HepG2 (cell line): ENCODE measurements at regions not wholly inside any gene's neighbourhood (a gene's known extent, or its start where the extent isn't known, plus 50 kb on each side); places are given as distances from the start of the nearest gene placed in this dataset.
"Not testable (repeated sequence)": the region's sequence is repeated elsewhere in the genome, so short reads cannot be mapped to it uniquely, and the experiment has no call there.

Experiments used
- ARNT ChIP-seq: fragments of 450-650 bp; IDR thresholded peaks from 2 replicates; pipeline ENCODE4 v1.6.1; 2017
- CBX5 ChIP-seq: sonication (generic); formaldehyde crosslinking; IDR thresholded peaks from 2 replicates; pipeline ENCODE4 v1.4.0; 2020; ENCODE audit warnings: missing genetic modification reagents, borderline replicate concordance
- CHCHD3 ChIP-seq: sonication (generic); formaldehyde crosslinking; IDR thresholded peaks from 2 replicates; pipeline ENCODE4 v1.8.0; 2022; ENCODE audit warnings: mild to moderate bottlenecking, missing genetic modification reagents, moderate library complexity
- FOXJ3 ChIP-seq: sonication (generic); formaldehyde crosslinking; IDR thresholded peaks from 2 replicates; pipeline ENCODE4 v1.4.0; 2020; ENCODE audit warnings: missing genetic modification reagents, mild to moderate bottlenecking, borderline replicate concordance
- GATAD2A ChIP-seq: IDR thresholded peaks from 2 replicates; pipeline ENCODE4 v1.6.1; 2016
- HOXA5 ChIP-seq: sonication (generic); formaldehyde crosslinking; IDR thresholded peaks from 2 replicates; pipeline ENCODE4 v1.4.0; 2020; ENCODE audit warnings: missing genetic modification reagents
- MAFG ChIP-seq: sonication (generic); formaldehyde crosslinking; IDR thresholded peaks from 2 replicates; pipeline ENCODE4 v1.5.1; 2020; ENCODE audit warnings: mild to moderate bottlenecking, missing genetic modification reagents
- MXD1 ChIP-seq: sonication (generic); formaldehyde crosslinking; IDR thresholded peaks from 2 replicates; pipeline ENCODE4 v1.4.0; 2020; ENCODE audit warnings: mild to moderate bottlenecking, missing genetic modification reagents
- SIN3A ChIP-seq: IDR thresholded peaks from 2 replicates; pipeline ENCODE4 v1.6.1; 2011; ENCODE audit warnings: low read depth, mild to moderate bottlenecking, control low read depth, low read length, borderline replicate concordance
- USF2 ChIP-seq, 2 experiments: sonication (generic) in 1 of 2; formaldehyde crosslinking in 1 of 2; IDR thresholded peaks; 2 replicates each; pipeline versions ENCODE4 v1.5.1 to v1.6.1; 2011 to 2020; ENCODE audit warnings: borderline replicate concordance in 1 of 2, low read depth in 1 of 2, low read length in 1 of 2, mild to moderate bottlenecking in 1 of 2, missing genetic modification reagents in 1 of 2, moderate library complexity in 1 of 2
- ZNF138 ChIP-seq: sonication (generic); formaldehyde crosslinking; IDR thresholded peaks from 2 replicates; pipeline ENCODE4 v1.5.0; 2020; ENCODE audit warnings: mild to moderate bottlenecking, low read depth, missing genetic modification reagents
- ZNF253 ChIP-seq: sonication (generic); formaldehyde crosslinking; IDR thresholded peaks from 2 replicates; pipeline ENCODE4 v1.8.0; 2022; ENCODE audit warnings: mild to moderate bottlenecking, missing genetic modification reagents, borderline replicate concordance
- ZNF780A ChIP-seq: sonication (generic); formaldehyde crosslinking; IDR thresholded peaks from 2 replicates; pipeline ENCODE4 v1.8.0; 2022; ENCODE audit warnings: mild to moderate bottlenecking, missing genetic modification reagents, moderate library complexity
- TF ChIP-seq, protein P1 (sequence below): sonication (generic); formaldehyde crosslinking; IDR thresholded peaks from 2 replicates; pipeline ENCODE4 v1.5.0; 2020; ENCODE audit warnings: missing genetic modification reagents, mild to moderate bottlenecking, borderline replicate concordance

DNA sequence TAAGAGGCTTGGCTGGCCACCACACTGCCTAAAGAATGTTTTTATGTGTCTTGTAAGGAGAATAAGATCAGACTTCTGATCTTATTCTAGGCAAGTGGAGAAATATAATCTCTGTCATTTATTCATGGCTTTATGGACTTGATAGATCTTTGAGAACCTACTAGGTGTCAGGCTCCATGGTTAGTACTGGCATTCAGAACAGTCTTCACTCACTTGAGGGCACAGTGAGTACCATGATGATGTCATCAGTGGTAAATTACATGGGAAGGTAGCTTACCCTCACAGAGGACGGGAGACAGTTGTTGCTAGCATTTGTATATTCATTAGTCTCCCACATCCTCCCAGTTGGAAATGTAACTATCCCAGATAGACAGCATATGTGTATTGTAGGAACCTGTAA, 53.5 kb upstream of the NEK3 start:
- TF ChIP-seq ZNF138 (CRISPR knock-in tag); CHCHD3; CBX5 (CRISPR knock-in tag); ZNF253 (CRISPR knock-in tag); ARNT; MAFG (CRISPR knock-in tag); GATAD2A; FOXJ3 (CRISPR knock-in tag); USF2 (IDR thresholded peaks at IDR 0.05; ENCODE audit: low read depth, low read length); USF2 (CRISPR knock-in tag; IDR thresholded peaks at IDR 0.05; ENCODE audit: borderline replicate concordance); MXD1; SIN3A; ZNF780A (CRISPR knock-in tag); HOXA5 (CRISPR knock-in tag): not testable (repeated sequence)
- TF ChIP-seq, protein P1, sequence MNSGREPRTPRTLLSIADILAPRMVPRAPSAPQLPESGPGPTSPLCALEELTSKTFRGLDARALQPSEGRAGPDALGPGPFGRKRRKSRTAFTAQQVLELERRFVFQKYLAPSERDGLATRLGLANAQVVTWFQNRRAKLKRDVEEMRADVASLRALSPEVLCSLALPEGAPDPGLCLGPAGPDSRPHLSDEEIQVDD, result not testable (repeated sequence)
